GM23248 (cell line): ENCODE measurements at regions not wholly inside any gene's neighbourhood (a gene's known extent, or its start where the extent isn't known, plus 50 kb on each side); places are given as distances from the start of the nearest gene placed in this dataset.

Experiments
- DNase-seq: peaks from one replicate; pipeline ENCODE4 v3.0.0-alpha.2; 2015
- H2AFZ ChIP-seq: fragments of 200-600 bp; sonication (generic); 2 replicates; pipeline ENCODE4 v1.6.1; 2016; ENCODE audit warnings: antibody characterized with exemption
- H3F3A ChIP-seq: fragments of 200-600 bp; sonication (generic); 2 replicates; pipeline ENCODE4 v1.6.1; 2016; ENCODE audit warnings: mild to moderate bottlenecking, antibody characterized with exemption, mixed run types; ENCODE audit not compliant: insufficient read depth
- H3K27ac ChIP-seq: fragments of 200-600 bp; sonication (generic); 2 replicates; pipeline ENCODE4 v1.5.1; 2016; ENCODE audit warnings: mild to moderate bottlenecking
- H3K27me3 ChIP-seq: fragments of 200-600 bp; sonication (generic); replicated peaks from 2 replicates; pipeline ENCODE4 v1.6.1; 2016; ENCODE audit warnings: mild to moderate bottlenecking; ENCODE audit not compliant: insufficient read depth
- H3K36me3 ChIP-seq: fragments of 200-600 bp; sonication (generic); 2 replicates; pipeline ENCODE4 v1.6.1; 2016; ENCODE audit warnings: low read depth, mild to moderate bottlenecking
- H3K4me1 ChIP-seq: fragments of 200-600 bp; sonication (generic); 2 replicates; pipeline ENCODE4 v1.6.1; 2016; ENCODE audit warnings: mild to moderate bottlenecking; ENCODE audit not compliant: insufficient read depth
- H3K4me2 ChIP-seq: fragments of 200-600 bp; sonication (generic); one replicate; pipeline ENCODE4 v1.6.1; 2016; ENCODE audit warnings: mild to moderate bottlenecking; ENCODE audit not compliant: unreplicated experiment
- H3K4me3 ChIP-seq: fragments of 200-600 bp; sonication (generic); 2 replicates; pipeline ENCODE4 v1.5.1; 2016; ENCODE audit warnings: mild to moderate bottlenecking
- H3K79me2 ChIP-seq: fragments of 200-600 bp; sonication (generic); 2 replicates; pipeline ENCODE4 v1.6.1; 2016; ENCODE audit warnings: mild to moderate bottlenecking; ENCODE audit not compliant: insufficient read depth
- H3K9ac ChIP-seq: fragments of 200-600 bp; sonication (generic); 2 replicates; pipeline ENCODE4 v1.6.1; 2016; ENCODE audit warnings: mild to moderate bottlenecking
- H3K9me2 ChIP-seq: fragments of 200-600 bp; sonication (generic); 2 replicates; pipeline ENCODE4 v1.6.1; 2016; ENCODE audit warnings: mixed run types, mild to moderate bottlenecking, moderate library complexity; ENCODE audit not compliant: insufficient read depth
- H3K9me3 ChIP-seq: fragments of 200-600 bp; sonication (generic); one replicate; pipeline ENCODE4 v1.6.1; 2017; ENCODE audit warnings: low read depth
- H4K20me1 ChIP-seq: fragments of 200-600 bp; sonication (generic); 2 replicates; pipeline ENCODE4 v1.6.0; 2016; ENCODE audit not compliant: insufficient read depth
- EZH2 ChIP-seq: fragments of 200-600 bp; sonication (generic); IDR thresholded peaks from 2 replicates; pipeline ENCODE4 v1.6.1; 2018; ENCODE audit warnings: antibody characterized with exemption, mild to moderate bottlenecking; ENCODE audit not compliant: insufficient read depth, poor library complexity, severe bottlenecking
- EZH2phosphoT487 ChIP-seq: fragments of 200-600 bp; sonication (generic); IDR thresholded peaks from 2 replicates; pipeline ENCODE4 v1.6.1; 2018; ENCODE audit warnings: antibody characterized with exemption, moderate library complexity, mild to moderate bottlenecking, low read depth; ENCODE audit not compliant: insufficient read depth
- WGBS, 2 experiments: methylation state at CpG; one replicate each; pipeline ENCODE4 v1.1.6; 2015 to 2017; ENCODE audit warnings: low lambda C conversion rate in 2 of 2, low coverage in 1 of 2; ENCODE audit errors: missing lambda C conversion rate in 2 of 2; 5-methylcytosine and 5-hydroxymethylcytosine counted together
- in situ Hi-C: fragments of 300-500 bp; cut with MboI; formaldehyde crosslinking; loops from 2 replicates; pipeline ENCODE4 v1.15.0; 2020

GRCh38 chr5:68151812-68152211 is 63.7 kb upstream of the PIK3R1 start:
- TF ChIP-seq EZH2, result no peak
- H3K4me3 ChIP-seq, result no peak overlapping the region
- H3K79me2 ChIP-seq, result no peaks in the 10 kb centered on the region
- H2AFZ ChIP-seq, result no peak overlapping the region
- no peaks in the 10 kb centered on the region for H3K27me3 ChIP-seq
- no peaks in the 10 kb centered on the region for H3K9me2 ChIP-seq
- 80 to 84% methylated on average over 4 of the region's 4 CpGs for WGBS, 2 experiments
- H3K36me3 ChIP-seq, result no peaks in the 10 kb centered on the region
- no peaks in the 10 kb centered on the region for H3F3A ChIP-seq
- H3K9me3 ChIP-seq, result no peaks in the 10 kb centered on the region
- no peak overlapping the region for H3K27ac ChIP-seq
- H3K4me1 ChIP-seq, result no peaks in the 10 kb centered on the region
- no peak for DNase-seq
- H4K20me1 ChIP-seq, result no peaks in the 10 kb centered on the region
- no peak overlapping the region for H3K4me2 ChIP-seq
- no peak overlapping the region for H3K9ac ChIP-seq
- in situ Hi-C loops, result no loop called here

DNA sequence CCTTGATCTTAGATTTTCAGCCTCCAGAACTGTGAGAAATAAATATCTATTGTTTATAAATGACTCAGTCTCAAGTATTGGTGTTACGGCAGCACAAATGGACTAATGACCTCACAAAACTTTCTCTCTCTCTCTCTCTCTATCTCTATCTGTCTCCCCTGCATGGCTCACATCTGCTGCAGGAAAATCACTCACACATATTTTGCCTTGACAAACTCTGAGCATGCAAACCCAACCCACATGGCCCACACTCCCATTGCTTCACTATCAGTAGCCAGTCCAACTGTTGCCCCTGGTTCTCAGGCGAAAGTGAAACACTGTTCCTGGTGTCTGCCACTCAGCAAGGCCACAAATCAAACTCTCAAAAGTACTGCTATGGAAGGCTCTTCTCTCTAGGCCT is 66.4 kb upstream of the PIK3R1 start:
- Histone ChIP-seq H3F3A (peaks cover 6% of the 10 kb centered on the region; the same call in 1 of the 2 replicates), H3K79me2 (no peaks in the 10 kb centered on the region), H3K9ac (no peak overlapping the region), H3K4me2 (no peak overlapping the region), H2AFZ (no peak overlapping the region), H3K9me2 (no peaks in the 10 kb centered on the region), H3K27ac (no peak overlapping the region), H3K9me3 (no peaks in the 10 kb centered on the region), H4K20me1 (no peaks in the 10 kb centered on the region), H3K27me3 (no peaks in the 10 kb centered on the region), H3K4me3 (no peak overlapping the region), H3K36me3 (no peaks in the 10 kb centered on the region), H3K4me1 (no peaks in the 10 kb centered on the region)
- WGBS, 2 experiments, result 75 to 78% methylated on average over 2 of the region's 2 CpGs
- DNase-seq, result no peak
- no peak for TF ChIP-seq EZH2phosphoT487
- in situ Hi-C loops, result no loop called here

DNA sequence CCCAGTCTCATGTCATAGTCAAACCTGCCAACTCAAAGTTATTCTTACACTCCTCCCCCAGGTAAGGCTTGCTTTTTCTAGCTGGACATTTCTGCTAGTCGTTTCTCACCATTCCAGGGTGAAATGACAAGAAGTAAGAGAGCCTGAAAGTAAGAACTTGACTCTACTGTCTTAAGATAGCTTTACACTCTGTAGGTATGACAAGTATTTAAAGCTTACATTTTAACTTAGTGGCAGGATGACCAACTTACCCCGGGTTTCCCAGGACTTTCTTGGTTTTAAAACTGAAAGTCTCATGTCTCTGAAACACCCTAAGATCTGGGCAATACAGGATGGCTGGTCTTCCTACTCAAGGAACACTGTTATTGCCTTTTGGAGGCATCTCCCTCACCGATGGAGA is 67.5 kb upstream of the PIK3R1 start:
- H3K4me1 ChIP-seq, result no peaks in the 10 kb centered on the region
- TF ChIP-seq EZH2phosphoT487, result no peak
- no peak for TF ChIP-seq EZH2
- H2AFZ ChIP-seq, result no peak overlapping the region
- no peak for DNase-seq
- in situ Hi-C loops, result no loop called here
- no peaks in the 10 kb centered on the region for H3K36me3 ChIP-seq
- H3K27me3 ChIP-seq, result no peaks in the 10 kb centered on the region
- no peak overlapping the region for H3K9ac ChIP-seq
- H3F3A ChIP-seq, result peaks cover 6% of the 10 kb centered on the region; the same call in 1 of the 2 replicates
- H3K79me2 ChIP-seq, result no peaks in the 10 kb centered on the region
- no peak overlapping the region for H3K27ac ChIP-seq
- no peaks in the 10 kb centered on the region for H4K20me1 ChIP-seq
- no peaks in the 10 kb centered on the region for H3K9me3 ChIP-seq
- H3K9me2 ChIP-seq, result no peaks in the 10 kb centered on the region
- H3K4me3 ChIP-seq, result no peak overlapping the region
- H3K4me2 ChIP-seq, result no peak overlapping the region
- 86 to 88% methylated on average over 3 of the region's 3 CpGs for WGBS, 2 experiments

- no peaks in the 10 kb centered on the region for H3K9me2 ChIP-seq
Observed at GRCh38 chr5:68147659-68148058, 67.9 kb upstream of the PIK3R1 start.

DNA sequence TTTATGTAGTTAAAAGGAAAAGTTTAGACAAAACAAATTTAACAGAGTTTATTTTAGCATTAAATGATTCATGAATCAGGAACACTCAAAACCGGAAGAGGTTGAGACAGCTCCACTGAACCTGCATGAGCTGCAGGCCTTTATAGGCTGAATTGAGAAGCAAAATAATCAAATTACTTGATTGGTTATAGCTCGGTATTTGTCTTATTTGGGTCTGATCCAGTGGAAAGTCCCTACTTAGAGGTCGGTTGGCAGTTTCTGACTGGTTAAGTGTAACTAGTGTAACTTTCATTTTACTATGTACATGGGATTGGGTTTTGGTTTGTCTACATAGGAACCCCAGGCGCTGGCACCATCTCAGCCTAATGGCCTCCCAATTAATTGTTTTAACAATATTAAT is 74.1 kb upstream of the PIK3R1 start:
- Histone ChIP-seq H3K27ac (no peak overlapping the region), H3K4me3 (no peak overlapping the region), H3K36me3 (no peaks in the 10 kb centered on the region), H3K9ac (no peak overlapping the region), H4K20me1 (no peaks in the 10 kb centered on the region), H3K79me2 (no peaks in the 10 kb centered on the region), H3K9me2 (no peaks in the 10 kb centered on the region; the same call in 1 of the 2 replicates), H3F3A (peaks cover 22% of the 10 kb centered on the region), H3K9me3 (no peaks in the 10 kb centered on the region), H2AFZ (peak overlapping the region; percentile 61), H3K4me1 (peaks cover 27% of the 10 kb centered on the region), H3K27me3 (no peaks in the 10 kb centered on the region), H3K4me2 (peak overlapping the region; percentile 38)
- TF ChIP-seq EZH2 (no peak), EZH2phosphoT487 (no peak)
- WGBS, 2 experiments, result 25 to 26% methylated on average over 4 of the region's 4 CpGs
- in situ Hi-C loops, result no loop called here
- DNase-seq, result peak; percentile 65

More at GRCh38 chr5:68147659-68148058, 67.9 kb upstream of the PIK3R1 start:
- Histone ChIP-seq H3K4me3 (no peak overlapping the region), H3K4me1 (no peaks in the 10 kb centered on the region), H3K9ac (no peak overlapping the region), H3K9me3 (no peaks in the 10 kb centered on the region), H3K79me2 (no peaks in the 10 kb centered on the region), H3K27ac (no peak overlapping the region), H4K20me1 (no peaks in the 10 kb centered on the region), H3K36me3 (no peaks in the 10 kb centered on the region), H3F3A (peaks cover 6% of the 10 kb centered on the region; the same call in 1 of the 2 replicates), H3K27me3 (no peaks in the 10 kb centered on the region), H3K4me2 (no peak overlapping the region), H2AFZ (no peak overlapping the region)
- no peak for DNase-seq
- 72 to 76% methylated on average over 3 of the region's 3 CpGs for WGBS, 2 experiments
- in situ Hi-C loops, result no loop called here
- no peak for TF ChIP-seq EZH2phosphoT487
- no peak for TF ChIP-seq EZH2
